NCI-H446 treated with DMSO at 0.1 percent for 48 hours (cell line): ENCODE measurements at regions not wholly inside any gene's neighbourhood (a gene's known extent, or its start where the extent isn't known, plus 50 kb on each side); places are given as distances from the start of the nearest gene placed in this dataset.
"Not testable (repeated sequence)": the region's sequence is repeated elsewhere in the genome, so short reads cannot be mapped to it uniquely, and the experiment has no call there.

ENCODE experiments used
- DNase-seq: peaks from one replicate; lab custom pipeline; 2025; lab: John Stamatoyannopoulos, UW

GRCh38 chr2:77721593-77721992 is 199.4 kb upstream of the LRRTM4 start:
- no peak for DNase-seq

GRCh38 chr2:77725045-77725444 is 202.9 kb upstream of the LRRTM4 start:
- DNase-seq = no peak

DNA sequence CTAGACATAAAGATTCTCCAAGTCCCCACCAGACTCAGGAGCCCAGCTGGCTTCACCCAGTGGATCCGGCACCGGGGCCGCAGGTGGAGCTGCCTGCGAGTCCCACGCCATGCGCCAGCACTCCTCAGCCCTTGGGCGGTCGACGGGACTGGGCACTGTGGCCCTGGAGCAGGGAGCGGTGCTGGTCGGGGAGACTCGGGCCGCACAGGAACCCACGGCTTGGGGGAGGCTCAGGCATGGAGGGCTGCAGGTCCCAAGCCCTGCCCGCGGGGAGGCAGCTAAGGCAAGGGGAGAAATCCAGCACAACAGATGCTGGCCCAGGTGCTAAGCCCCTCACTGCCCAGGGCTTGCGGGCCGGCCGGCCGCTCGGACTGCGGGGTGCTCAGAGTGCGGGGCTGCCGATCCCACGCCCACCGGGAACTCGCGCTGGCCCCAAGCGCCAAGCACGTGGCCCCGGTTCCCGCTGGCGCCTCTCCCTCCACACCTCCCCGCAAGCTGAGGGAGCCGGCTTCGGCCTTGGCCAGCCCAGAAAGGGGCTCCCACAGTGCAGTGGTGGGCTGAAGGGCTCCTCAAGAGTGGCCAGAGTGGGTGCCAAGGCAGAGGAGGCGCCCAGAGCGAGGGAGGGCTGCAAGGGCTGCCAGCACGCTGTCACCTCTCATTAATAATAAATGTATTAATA is 212.6 kb upstream of the LRRTM4 start:
- DNase-seq = not testable (repeated sequence)

- no peak for DNase-seq
Observed at GRCh38 chr2:77737236-77737635, 215.1 kb upstream of the LRRTM4 start.

DNA sequence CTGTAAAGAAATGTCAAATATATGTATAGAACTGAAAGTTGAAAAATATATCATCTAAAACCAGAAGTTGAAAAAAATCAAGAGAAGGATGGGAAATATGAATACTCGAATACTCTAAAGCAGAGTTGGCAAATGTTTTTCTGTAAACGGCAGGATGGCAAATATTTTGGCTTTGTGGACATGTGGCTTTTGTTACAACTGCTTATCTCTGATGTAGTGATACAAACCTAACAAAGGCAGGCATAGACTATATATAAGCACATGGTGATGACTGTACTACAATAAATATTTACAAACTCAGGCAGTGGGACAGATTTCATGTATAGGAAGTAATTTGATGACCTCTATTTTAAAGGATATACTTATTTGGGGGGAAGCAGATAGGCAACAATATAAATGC is 224.6 kb upstream of the LRRTM4 start:
- no peak for DNase-seq

DNA sequence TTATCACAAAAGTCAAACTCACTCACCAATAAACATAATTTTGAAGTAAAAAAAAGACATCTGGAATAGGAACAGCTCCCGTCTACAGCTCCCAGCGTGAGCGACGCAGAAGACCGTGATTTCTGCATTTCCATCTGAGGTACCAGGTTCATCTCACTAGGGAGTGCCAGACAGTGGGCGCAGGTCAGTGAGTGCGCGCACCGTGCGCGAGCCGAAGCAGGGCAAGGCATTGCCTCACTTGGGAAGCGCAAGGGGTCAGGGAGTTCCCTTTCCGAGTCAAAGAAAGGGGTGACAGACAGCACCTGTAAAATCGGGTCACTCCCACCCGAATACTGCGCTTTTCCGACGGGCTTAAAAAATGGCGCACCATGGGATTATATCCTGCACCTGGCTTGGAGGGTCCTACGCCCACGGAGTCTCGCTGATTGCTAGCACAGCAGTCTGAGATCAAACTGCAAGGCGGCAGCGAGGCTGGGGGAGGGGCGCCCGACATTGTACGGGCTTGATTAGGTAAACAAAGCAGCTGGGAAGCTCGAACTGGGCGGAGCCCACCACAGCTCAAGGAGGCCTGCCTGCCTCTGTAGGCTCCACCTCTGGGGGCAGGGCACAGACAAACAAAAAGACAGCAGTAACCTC is 231.7 kb upstream of the LRRTM4 start:
- DNase-seq = not testable (repeated sequence)

DNA sequence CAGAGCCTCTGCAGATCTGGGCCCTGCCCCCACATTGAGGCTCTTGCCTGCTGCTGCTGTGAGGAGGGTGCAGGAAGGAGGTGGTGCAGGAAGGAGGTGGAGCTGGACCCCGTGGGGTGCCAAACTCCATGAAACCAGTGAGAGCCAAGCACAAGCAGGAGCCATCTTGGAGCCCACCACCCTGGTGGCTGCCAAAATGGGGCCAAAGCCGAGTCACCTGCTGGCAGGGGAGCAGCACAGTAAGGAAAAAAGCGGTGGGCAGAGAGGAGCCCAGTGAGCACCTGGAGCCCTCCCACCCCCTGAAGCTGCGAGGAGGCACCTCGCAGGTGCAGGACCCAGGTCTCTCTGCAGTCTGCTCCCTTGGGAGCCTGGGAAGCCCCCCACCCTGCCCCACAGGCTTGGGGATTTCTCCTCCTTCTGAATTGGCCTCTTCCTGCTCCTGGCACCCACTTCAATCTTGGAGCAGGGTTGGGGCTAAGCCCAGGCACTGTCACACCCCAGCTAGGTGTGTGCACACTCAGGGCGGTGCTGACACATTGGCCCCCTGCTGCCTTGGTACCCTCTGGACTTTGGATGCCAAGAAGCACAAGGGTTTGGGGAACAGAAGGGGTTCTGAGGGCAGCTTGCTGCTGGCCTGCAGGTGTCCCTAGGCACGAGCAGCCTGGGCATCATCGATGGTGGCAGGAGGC is 245.4 kb upstream of the LRRTM4 start:
- no peak for DNase-seq

- DNase-seq = no peak
Observed at GRCh38 chr2:77768508-77768907, 246.3 kb upstream of the LRRTM4 start.

GRCh38 chr2:77778917-77779316 is 256.7 kb upstream of the LRRTM4 start:
- no peak for DNase-seq

- not testable (repeated sequence) for DNase-seq
Observed at GRCh38 chr2:77793500-77793899, 271.3 kb upstream of the LRRTM4 start.

GRCh38 chr2:77796397-77796796 is 274.2 kb upstream of the LRRTM4 start:
- DNase-seq = no peak

GRCh38 chr2:77797088-77797487 is 274.9 kb upstream of the LRRTM4 start:
- DNase-seq = no peak

DNA sequence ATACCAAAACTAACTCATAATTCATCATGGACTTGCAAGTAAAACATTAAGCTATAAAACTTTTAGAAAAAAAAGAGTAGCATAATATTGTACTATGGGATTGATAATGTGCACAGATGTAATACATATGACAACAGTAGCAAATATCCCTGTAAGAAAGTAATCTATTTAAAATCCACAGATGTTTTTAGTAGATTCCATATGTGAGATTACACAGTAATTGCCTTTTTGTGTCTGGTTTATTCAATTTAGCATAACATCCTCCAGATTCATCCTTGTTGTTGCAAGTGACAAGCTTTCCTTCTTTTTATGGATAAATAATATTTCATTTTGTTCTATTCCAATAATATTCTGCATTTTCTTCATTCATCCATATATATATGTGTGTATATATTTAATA is 278.2 kb upstream of the LRRTM4 start:
- no peak for DNase-seq

GRCh38 chr2:77807531-77808215 is 285.5 kb upstream of the LRRTM4 start:
- DNase-seq = no peak

- no peak for DNase-seq
Observed at GRCh38 chr2:77808599-77808998, 286.4 kb upstream of the LRRTM4 start.

- no peak for DNase-seq
Observed at GRCh38 chr2:77813599-77813998, 291.4 kb upstream of the LRRTM4 start.

DNA sequence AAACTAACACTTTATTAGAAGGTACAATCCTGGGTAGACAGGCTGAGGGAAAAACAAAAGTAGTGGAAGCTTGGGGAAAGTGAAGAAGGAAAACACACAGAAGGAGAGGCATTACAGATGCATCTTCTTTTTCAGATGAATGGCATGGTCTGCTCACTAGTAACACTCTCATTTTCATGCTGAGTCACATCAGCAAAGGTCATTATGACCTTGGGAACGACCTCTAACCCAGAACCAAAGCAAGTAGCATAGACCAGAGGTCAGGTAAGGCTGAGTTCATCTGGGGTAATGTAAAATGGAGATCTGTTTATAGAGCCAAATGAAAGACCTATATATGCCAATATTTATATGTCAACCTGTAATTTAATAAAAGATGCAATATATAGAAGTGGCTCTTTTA is 294.4 kb upstream of the LRRTM4 start:
- DNase-seq = no peak

DNA sequence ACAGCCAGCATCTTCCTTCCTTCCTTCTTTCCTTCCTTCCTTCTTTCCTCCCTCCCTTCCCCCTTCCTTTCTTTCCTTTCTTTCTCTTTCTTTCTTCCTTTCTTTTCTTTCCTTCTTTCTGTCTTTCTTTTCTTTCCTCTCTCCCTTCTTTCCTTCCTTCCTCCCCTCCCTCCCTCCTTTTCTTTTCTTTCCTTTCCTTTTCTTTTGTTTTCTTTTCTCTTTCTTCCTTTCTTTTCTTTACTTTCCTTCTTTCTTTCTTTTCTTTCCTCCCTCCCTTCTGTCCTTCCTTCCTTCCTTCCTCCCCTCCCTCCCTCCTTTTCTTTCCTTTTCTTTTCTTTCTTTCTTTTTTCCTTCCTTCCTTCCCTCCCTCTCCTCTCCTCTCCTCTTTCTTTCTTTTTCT is 296.0 kb upstream of the LRRTM4 start:
- no peak for DNase-seq

DNA sequence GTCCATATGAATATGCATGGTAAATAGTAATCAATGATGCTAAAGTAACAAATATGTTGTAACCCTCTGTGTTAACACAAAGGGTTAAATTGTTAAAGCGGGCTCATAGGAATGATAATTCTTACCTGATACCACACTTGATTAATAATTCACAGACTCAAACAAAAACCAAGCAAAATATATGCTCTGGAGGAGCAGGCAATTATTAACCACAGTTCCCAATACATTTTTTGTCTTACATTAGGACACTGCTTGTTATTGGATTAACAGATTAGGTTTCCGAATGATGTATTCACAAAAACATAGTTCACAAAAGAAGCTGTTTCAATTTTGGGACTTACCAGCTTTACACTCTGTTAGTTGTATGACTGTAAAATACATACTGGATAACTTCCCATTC is 300.9 kb upstream of the LRRTM4 start:
- DNase-seq = no peak

DNA sequence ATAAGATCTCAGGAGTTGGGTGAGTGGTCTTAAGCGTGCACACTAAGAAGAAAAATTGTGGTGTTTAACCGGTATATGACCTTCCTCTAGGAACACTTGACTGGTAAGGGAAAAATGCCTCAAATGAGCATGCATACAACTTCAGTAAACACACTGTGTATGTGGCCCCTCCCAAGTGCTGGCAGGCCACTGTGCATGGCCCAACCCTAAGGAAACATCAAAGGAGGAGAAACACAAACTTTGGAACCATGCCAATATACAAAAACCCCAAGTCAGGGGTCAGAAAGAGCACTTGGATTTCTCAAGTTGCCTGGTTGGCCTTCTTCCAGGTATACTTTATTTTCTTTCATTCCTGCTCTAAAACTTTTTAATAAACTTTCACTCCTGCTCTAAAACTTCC is 308.9 kb upstream of the LRRTM4 start:
- no peak for DNase-seq

DNA sequence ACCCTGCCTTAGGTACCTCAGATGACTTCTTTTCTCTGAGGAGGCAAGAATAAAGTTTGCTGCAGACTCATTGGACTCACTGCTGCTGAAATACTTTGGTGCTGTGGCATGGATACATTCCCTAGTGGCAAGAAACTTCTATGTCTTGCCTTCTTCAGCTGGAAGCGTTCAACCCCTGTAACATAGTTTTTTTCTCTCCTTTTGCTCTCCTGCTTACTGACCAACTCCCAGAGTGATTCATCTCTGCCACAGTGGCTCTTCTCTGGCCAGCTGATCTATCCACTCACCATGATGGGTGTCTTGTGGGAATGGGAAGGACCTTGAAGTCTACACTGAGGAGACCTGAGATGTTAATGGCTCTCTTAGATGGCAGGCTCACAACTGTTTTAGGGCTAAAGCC is 309.3 kb upstream of the LRRTM4 start:
- DNase-seq = no peak

GRCh38 chr2:77831898-77832297 is 309.7 kb upstream of the LRRTM4 start:
- no peak for DNase-seq
